DND-41 (cell line): ENCODE measurements at regions not wholly inside any gene's neighbourhood (a gene's known extent, or its start where the extent isn't known, plus 50 kb on each side); places are given as distances from the start of the nearest gene placed in this dataset.
"Not testable (repeated sequence)": the region's sequence is repeated elsewhere in the genome, so short reads cannot be mapped to it uniquely, and the experiment has no call there.

ENCODE experiments used
- ATAC-seq: fragments of 200-7000 bp; cut with Tn5 transposase; 3 replicates; pipeline ENCODE4 v1.9.1; 2021; ENCODE audit warnings: low read depth; ENCODE audit not compliant: insufficient read depth
- DNase-seq: peaks from one replicate; pipeline ENCODE4 v3.0.0-alpha.2; 2020
- H2AFZ ChIP-seq: 2 replicates; pipeline ENCODE4 v1.6.0; 2012; ENCODE audit warnings: low read depth, low read length
- H3K27ac ChIP-seq: 2 replicates; pipeline ENCODE4 v1.5.1; 2012; ENCODE audit warnings: low read length, inconsistent platforms
- H3K27me3 ChIP-seq: fragments of 200-600 bp; sonication (generic); 2 replicates; pipeline ENCODE4 v1.6.0; 2012; ENCODE audit warnings: low read length, mild to moderate bottlenecking, inconsistent platforms; ENCODE audit not compliant: insufficient read depth, poor library complexity
- H3K36me3 ChIP-seq: 2 replicates; pipeline ENCODE4 v1.5.1; 2012; ENCODE audit warnings: low read length, inconsistent platforms; ENCODE audit not compliant: insufficient read depth
- H3K4me1 ChIP-seq: 2 replicates; pipeline ENCODE4 v1.5.1; 2012; ENCODE audit warnings: mild to moderate bottlenecking, low read length; ENCODE audit not compliant: insufficient read depth
- H3K4me2 ChIP-seq: 2 replicates; pipeline ENCODE4 v1.6.0; 2012; ENCODE audit warnings: mild to moderate bottlenecking, moderate library complexity, low read length, inconsistent platforms; ENCODE audit not compliant: insufficient read depth
- H3K4me3 ChIP-seq, 2 experiments: fragments of 200-600 bp in 1 of 2; shearing (Covaris generic) in 1 of 2; 2 replicates each; pipeline ENCODE4 v1.5.1; 2012 to 2016; ENCODE audit warnings: inconsistent platforms in 2 of 2, low read length in 2 of 2, mild to moderate bottlenecking in 2 of 2, low read depth in 1 of 2, moderate library complexity in 1 of 2
- H3K79me2 ChIP-seq: 2 replicates; pipeline ENCODE4 v1.6.0; 2012; ENCODE audit warnings: low read length, inconsistent platforms; ENCODE audit not compliant: insufficient read depth
- H3K9ac ChIP-seq: 2 replicates; pipeline ENCODE4 v1.6.0; 2012; ENCODE audit warnings: low read depth, mild to moderate bottlenecking, inconsistent platforms, low read length, moderate library complexity
- H3K9me3 ChIP-seq: 2 replicates; pipeline ENCODE4 v1.5.1; 2012; ENCODE audit warnings: low read length, moderate library complexity, mild to moderate bottlenecking, inconsistent platforms; ENCODE audit not compliant: insufficient read depth, severe bottlenecking
- H4K20me1 ChIP-seq: 2 replicates; pipeline ENCODE4 v1.6.0; 2012; ENCODE audit warnings: low read length; ENCODE audit not compliant: insufficient read depth
- EZH2 ChIP-seq: IDR thresholded peaks from 3 replicates; pipeline ENCODE4 v1.6.1; 2012; ENCODE audit warnings: borderline replicate concordance, low read depth, mild to moderate bottlenecking, moderate library complexity, low read length, inconsistent platforms; ENCODE audit not compliant: severe bottlenecking
- TF ChIP-seq, protein P1 (sequence below): IDR thresholded peaks from 2 replicates; pipeline ENCODE4 v1.5.1; 2012; ENCODE audit warnings: borderline replicate concordance, low read length, moderate library complexity, mild to moderate bottlenecking; ENCODE audit not compliant: poor library complexity, severe bottlenecking; ENCODE audit errors: extremely low read depth

DNA sequence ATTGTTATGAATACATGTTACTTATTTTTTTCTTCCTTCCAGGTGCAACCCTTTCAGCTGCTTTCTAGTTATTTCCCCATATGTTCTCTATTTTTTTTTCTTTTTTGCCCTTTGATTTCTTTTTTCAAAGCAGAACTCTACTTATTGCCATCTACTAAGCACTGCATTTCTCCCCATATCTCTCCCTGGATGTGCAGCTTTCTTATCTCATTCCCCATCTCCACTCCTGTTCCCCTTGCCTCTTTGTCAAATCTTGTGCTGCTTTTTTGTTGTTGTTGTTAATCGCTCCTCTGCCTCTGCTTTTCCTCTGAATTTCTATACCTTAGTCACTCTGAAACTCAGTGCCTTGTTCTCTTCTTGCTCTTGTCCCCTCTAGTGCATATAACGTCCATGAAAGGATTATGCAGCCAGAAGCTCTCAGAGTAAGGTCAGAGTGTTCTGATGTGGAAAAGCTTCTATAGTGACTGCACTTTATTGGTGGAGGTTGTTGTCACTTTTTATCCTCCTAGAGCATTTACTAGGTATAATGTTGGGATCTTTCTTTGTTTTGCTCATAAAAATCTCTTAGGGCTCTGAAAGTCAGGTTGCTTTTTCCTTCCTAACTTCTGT, 51.1 kb upstream of the JADE1 start:
- H3K36me3 ChIP-seq = no peaks in the 10 kb centered on the region
- H4K20me1 ChIP-seq = no peaks in the 10 kb centered on the region
- no peak overlapping the region for H3K27ac ChIP-seq
- no peaks in the 10 kb centered on the region for H3K27me3 ChIP-seq
- H3K4me3 ChIP-seq = no peak overlapping the region
- H3K4me1 ChIP-seq = no peaks in the 10 kb centered on the region
- no peaks in the 10 kb centered on the region for H3K9me3 ChIP-seq
- H3K79me2 ChIP-seq = no peaks in the 10 kb centered on the region
- no peak overlapping the region for H3K4me2 ChIP-seq
- TF ChIP-seq EZH2 = no peak
- TF ChIP-seq, protein P1, sequence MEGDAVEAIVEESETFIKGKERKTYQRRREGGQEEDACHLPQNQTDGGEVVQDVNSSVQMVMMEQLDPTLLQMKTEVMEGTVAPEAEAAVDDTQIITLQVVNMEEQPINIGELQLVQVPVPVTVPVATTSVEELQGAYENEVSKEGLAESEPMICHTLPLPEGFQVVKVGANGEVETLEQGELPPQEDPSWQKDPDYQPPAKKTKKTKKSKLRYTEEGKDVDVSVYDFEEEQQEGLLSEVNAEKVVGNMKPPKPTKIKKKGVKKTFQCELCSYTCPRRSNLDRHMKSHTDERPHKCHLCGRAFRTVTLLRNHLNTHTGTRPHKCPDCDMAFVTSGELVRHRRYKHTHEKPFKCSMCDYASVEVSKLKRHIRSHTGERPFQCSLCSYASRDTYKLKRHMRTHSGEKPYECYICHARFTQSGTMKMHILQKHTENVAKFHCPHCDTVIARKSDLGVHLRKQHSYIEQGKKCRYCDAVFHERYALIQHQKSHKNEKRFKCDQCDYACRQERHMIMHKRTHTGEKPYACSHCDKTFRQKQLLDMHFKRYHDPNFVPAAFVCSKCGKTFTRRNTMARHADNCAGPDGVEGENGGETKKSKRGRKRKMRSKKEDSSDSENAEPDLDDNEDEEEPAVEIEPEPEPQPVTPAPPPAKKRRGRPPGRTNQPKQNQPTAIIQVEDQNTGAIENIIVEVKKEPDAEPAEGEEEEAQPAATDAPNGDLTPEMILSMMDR = no peak
- DNase-seq = no peak
- no peak overlapping the region for H2AFZ ChIP-seq
- ATAC-seq = no peak
- no peak overlapping the region for H3K9ac ChIP-seq

DNA sequence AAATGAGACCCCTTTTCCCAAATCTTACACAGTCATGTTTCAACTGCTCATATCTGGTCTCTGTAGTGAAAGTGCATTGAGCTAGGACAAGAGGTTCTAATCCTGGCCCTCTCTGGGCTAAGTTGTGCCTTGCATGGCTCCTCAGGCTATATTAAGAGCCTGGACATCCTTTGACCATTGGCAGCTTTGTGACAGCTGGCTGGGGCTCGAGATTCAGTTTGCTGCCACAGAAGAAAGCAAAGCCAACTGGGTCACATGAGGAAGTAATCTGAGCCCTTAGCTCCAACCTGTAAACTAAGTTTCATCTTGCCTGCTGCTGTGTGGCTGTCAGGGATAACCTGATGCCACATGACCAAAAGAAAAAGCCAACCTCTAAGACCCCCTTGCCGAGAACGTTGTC, 51.8 kb upstream of the JADE1 start:
- Histone ChIP-seq H3K27me3 (no peaks in the 10 kb centered on the region), H2AFZ (no peak overlapping the region), H3K27ac (no peak overlapping the region), H3K79me2 (no peaks in the 10 kb centered on the region), H3K9ac (no peak overlapping the region), H4K20me1 (no peaks in the 10 kb centered on the region), H3K4me2 (no peak overlapping the region), H3K36me3 (no peaks in the 10 kb centered on the region), H3K4me3 (no peak overlapping the region), H3K4me1 (no peaks in the 10 kb centered on the region), H3K9me3 (no peaks in the 10 kb centered on the region)
- no peak for DNase-seq
- no peak for ATAC-seq
- TF ChIP-seq, protein P1 = no peak
- no peak for TF ChIP-seq EZH2

DNA sequence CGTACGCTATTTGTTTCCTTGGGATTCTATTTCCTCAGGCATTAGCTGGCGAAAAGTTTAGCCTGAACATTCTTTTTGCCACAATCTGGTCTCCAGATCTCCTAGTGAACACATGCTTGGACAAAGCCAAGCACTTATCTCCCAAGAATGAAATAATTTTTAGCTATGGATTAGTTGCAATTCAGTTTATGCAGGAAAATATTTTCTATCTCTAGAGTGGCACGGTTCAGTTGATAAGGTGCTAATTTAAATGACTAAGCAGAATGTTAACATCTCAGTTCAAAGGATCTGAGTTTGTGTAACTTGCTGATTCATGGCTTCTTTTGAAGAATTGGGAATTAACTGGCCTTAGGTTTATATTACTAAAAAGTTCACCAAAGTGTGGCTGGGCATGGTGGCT, 58.1 kb upstream of the JADE1 start:
- no peak for DNase-seq
- no peaks in the 10 kb centered on the region for H4K20me1 ChIP-seq
- no peak overlapping the region for H3K4me2 ChIP-seq
- no peak overlapping the region for H3K9ac ChIP-seq
- no peak for ATAC-seq
- no peak overlapping the region for H3K4me3 ChIP-seq
- H2AFZ ChIP-seq = no peak overlapping the region
- H3K27ac ChIP-seq = no peak overlapping the region
- no peaks in the 10 kb centered on the region for H3K9me3 ChIP-seq
- H3K79me2 ChIP-seq = no peaks in the 10 kb centered on the region
- H3K27me3 ChIP-seq = no peaks in the 10 kb centered on the region
- H3K4me1 ChIP-seq = no peaks in the 10 kb centered on the region
- TF ChIP-seq, protein P1 = no peak
- TF ChIP-seq EZH2 = no peak
- H3K36me3 ChIP-seq = no peaks in the 10 kb centered on the region

DNA sequence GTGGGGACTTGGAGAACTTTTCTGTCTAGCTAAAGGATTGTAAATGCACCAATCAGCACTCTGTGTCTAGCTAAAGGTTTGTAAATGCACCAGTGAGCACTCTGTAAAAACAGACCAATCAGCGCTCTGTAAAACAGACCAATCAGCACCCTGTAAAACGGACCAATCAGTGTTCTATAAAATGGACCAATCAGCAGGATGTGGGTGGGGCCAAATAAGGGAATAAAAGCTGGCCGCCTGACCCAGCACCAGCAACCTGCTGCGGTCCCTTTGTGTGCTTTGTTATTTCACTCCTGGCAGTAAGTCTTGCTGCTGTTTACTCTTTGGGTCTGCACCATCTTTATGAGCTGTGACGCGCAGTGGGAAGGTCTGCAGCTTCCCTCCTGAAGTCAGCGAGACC, 67.8 kb upstream of the JADE1 start:
- H2AFZ ChIP-seq, H3K27me3 ChIP-seq, H3K4me3 ChIP-seq, H4K20me1 ChIP-seq, H3K4me2 ChIP-seq, DNase-seq, ATAC-seq, H3K36me3 ChIP-seq, H3K79me2 ChIP-seq, H3K9ac ChIP-seq, H3K9me3 ChIP-seq, H3K4me1 ChIP-seq, H3K27ac ChIP-seq: not testable (repeated sequence)
